HL-60 (cell line): ENCODE measurements at regions not wholly inside any gene's neighbourhood (a gene's known extent, or its start where the extent isn't known, plus 50 kb on each side); places are given as distances from the start of the nearest gene placed in this dataset.

Experiments
- DNase-seq, 2 experiments: peaks; one replicate each; pipeline ENCODE4 v3.0.0-alpha.2; 2010 to 2020; ENCODE audit warnings: low read depth in 1 of 2, low spot score in 1 of 2
- H3K27ac ChIP-seq: fragments of 250-450 bp; sonication (Bioruptor Pico); replicated peaks from 2 replicates; pipeline ENCODE4 v1.5.1; 2020; ENCODE audit warnings: mild to moderate bottlenecking, moderate library complexity
- H3K27me3 ChIP-seq: fragments of 250-450 bp; sonication (Bioruptor Pico); 2 replicates; pipeline ENCODE4 v1.5.1; 2021; ENCODE audit warnings: mild to moderate bottlenecking, moderate library complexity; ENCODE audit not compliant: insufficient read depth, poor library complexity, severe bottlenecking
- H3K4me3 ChIP-seq: replicated peaks from 2 replicates; pipeline ENCODE4 v1.5.1; 2011; ENCODE audit warnings: mild to moderate bottlenecking, control low read depth, low read length; ENCODE audit not compliant: insufficient read depth
- CTCF ChIP-seq: IDR thresholded peaks from one replicate; pipeline ENCODE4 v1.5.1; 2011; ENCODE audit warnings: low read length, control low read depth, inconsistent platforms; ENCODE audit not compliant: insufficient read depth
- GABPA ChIP-seq: IDR thresholded peaks from 2 replicates; pipeline ENCODE4 v1.6.1; 2012; ENCODE audit warnings: low read depth
- POLR2AphosphoS5 ChIP-seq: IDR thresholded peaks from 2 replicates; pipeline ENCODE4 v1.6.1; 2012; ENCODE audit warnings: low read depth
- REST ChIP-seq: IDR thresholded peaks from 2 replicates; pipeline ENCODE4 v1.6.1; 2012; ENCODE audit warnings: low read depth; ENCODE audit not compliant: insufficient replicate concordance
- SPI1 ChIP-seq: IDR thresholded peaks from 2 replicates; pipeline ENCODE4 v1.6.1; 2012; ENCODE audit warnings: low read depth, mild to moderate bottlenecking, borderline replicate concordance

- Histone ChIP-seq H3K4me3 (no peak overlapping the region), H3K27ac (no peak overlapping the region), H3K27me3 (no peaks in the 10 kb centered on the region)
- peak; percentile 5 to 16 for DNase-seq
- no peak for TF ChIP-seq CTCF
- TF ChIP-seq POLR2AphosphoS5 = no peak
- no peak for TF ChIP-seq GABPA
- TF ChIP-seq SPI1 = no peak
- TF ChIP-seq REST = no peak
Observed at GRCh38 chr14:23727566-23728335, 91.6 kb downstream of the DHRS2 start.

GRCh38 chr14:23728791-23729190 lies 92.6 kb downstream of the DHRS2 start:
- TF ChIP-seq POLR2AphosphoS5 (no peak), CTCF (no peak), GABPA (no peak), REST (no peak), SPI1 (no peak)
- Histone ChIP-seq H3K4me3 (no peak overlapping the region), H3K27ac (no peak overlapping the region), H3K27me3 (no peaks in the 10 kb centered on the region)
- DNase-seq = no peak

- Histone ChIP-seq H3K27me3 (no peaks in the 10 kb centered on the region), H3K4me3 (no peak overlapping the region), H3K27ac (no peak overlapping the region)
- no peak for DNase-seq
- TF ChIP-seq CTCF = no peak
- TF ChIP-seq GABPA = no peak
- TF ChIP-seq POLR2AphosphoS5 = no peak
- no peak for TF ChIP-seq SPI1
- TF ChIP-seq REST = no peak
Observed at GRCh38 chr14:23729720-23730387, 93.7 kb downstream of the DHRS2 start.
